ENCODE measurements at regions not wholly inside any gene's neighbourhood (a gene's known extent, or its start where the extent isn't known, plus 50 kb on each side); places are given as distances from the start of the nearest gene placed in this dataset.

DNA sequence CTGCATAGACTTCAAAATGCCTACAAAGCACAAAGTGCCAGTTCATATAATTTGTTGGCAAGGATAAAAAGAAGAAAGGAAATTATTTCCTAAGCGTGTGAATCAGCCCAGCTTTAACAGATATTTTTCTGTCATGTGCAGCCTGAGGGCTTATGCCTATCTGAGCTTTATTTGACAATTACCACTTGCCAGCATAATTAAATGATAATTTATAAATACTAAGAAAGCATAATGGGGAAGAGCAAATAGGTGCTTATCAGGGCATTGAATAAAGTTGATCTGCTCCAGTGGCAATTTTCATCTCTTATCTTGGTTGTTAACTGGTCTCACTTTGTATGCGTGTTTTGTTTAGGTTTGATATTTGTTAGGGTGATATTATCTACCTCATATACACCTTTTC lies 313.4 kb upstream of the DNAJC19 start:
- H3K4me3 Mint-ChIP-seq = no peak overlapping the region
- no peak for TF ChIP-seq CTCF (IDR thresholded peaks at IDR 0.05)
- no peak for ATAC-seq
- no peak overlapping the region for H3K27ac Mint-ChIP-seq
- intact Hi-C loops (cut with micrococcal nuclease) = no loop called here
- H3K36me3 Mint-ChIP-seq (ENCODE audit: low read depth) = no peaks in the 10 kb centered on the region
- H3K27me3 Mint-ChIP-seq = peaks cover 6% of the 10 kb centered on the region
- no peaks in the 10 kb centered on the region for H3K4me1 Mint-ChIP-seq (ENCODE audit: low read depth)
- CTCF ChIA-PET = interaction anchor here (2.5 kb wide), 1 partner anchor 24 kb away, joined by 8 read pairs; no protein-coding TSS in a partner anchor
- POLR2A ChIA-PET = no interaction called here
- peaks cover 4% of the 10 kb centered on the region for H3K9me3 Mint-ChIP-seq
- no peak for DNase-seq

- CTCF ChIA-PET = no interaction called here
These were observed 310.5 kb upstream of the DNAJC19 start for GRCh38 chr3:181300033-181300432.

DNA sequence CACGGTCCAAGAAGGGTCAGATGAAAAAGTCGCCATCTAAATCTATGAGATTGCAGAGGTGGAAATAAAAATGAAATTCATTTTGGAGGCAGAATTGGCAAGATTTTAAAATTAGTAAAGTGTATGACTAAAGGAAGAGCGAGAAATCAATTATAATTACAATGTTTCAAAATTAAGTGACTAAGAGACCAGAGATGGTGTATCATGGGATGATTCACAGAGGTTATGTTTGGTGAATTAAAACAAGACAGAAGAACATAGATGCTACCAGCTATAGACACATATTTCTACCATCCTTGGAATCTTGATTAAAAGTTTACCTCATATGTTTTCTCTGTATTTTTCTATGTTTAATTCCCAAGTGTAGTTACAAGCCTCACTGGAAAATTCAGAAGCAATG lies 308.9 kb upstream of the DNAJC19 start:
- no peak overlapping the region for H3K27ac Mint-ChIP-seq

More at GRCh38 chr3:181300033-181300432, 310.5 kb upstream of the DNAJC19 start:
- POLR2A ChIA-PET = no interaction called here
- peaks cover 5% of the 10 kb centered on the region for H3K27me3 Mint-ChIP-seq
- no peaks in the 10 kb centered on the region for H3K4me1 Mint-ChIP-seq (ENCODE audit: low read depth)
- DNase-seq (no peak), ATAC-seq (no peak)
- H3K27ac Mint-ChIP-seq = no peak overlapping the region
- H3K9me3 Mint-ChIP-seq = no peaks in the 10 kb centered on the region
- no peaks in the 10 kb centered on the region for H3K36me3 Mint-ChIP-seq (ENCODE audit: low read depth)
- intact Hi-C loops (cut with micrococcal nuclease) = no loop called here
- no peak overlapping the region for H3K4me3 Mint-ChIP-seq
- TF ChIP-seq CTCF (IDR thresholded peaks at IDR 0.05) = no peak

DNA sequence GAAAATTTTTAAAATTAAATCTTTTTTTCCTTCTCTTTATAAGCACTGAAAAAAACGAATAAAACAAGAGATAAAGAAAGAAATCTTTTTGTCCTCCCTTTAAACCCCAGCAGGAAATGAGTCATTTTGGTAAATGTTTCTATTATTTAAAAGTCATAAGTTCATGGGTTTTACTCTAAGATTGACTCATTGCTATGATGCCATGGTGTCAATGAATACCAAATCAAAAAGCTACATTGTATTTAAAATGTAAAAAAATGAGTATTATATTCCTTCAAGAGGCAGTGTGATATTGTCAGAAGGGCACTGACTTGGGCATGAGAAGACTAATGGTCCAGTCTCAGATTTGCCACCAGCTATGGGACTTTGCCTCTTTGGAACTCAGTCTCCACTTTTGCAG lies 303.4 kb upstream of the DNAJC19 start:
- ATAC-seq (peak; percentile 58), DNase-seq (no peak)
- POLR2A ChIA-PET = no interaction called here
- H3K27ac Mint-ChIP-seq = no peak overlapping the region
- H3K27me3 Mint-ChIP-seq = peaks cover under 1% of the 10 kb centered on the region
- TF ChIP-seq CTCF (IDR thresholded peaks at IDR 0.05) = no peak
- CTCF ChIA-PET = no interaction called here
- no peaks in the 10 kb centered on the region for H3K36me3 Mint-ChIP-seq (ENCODE audit: low read depth)
- no peak overlapping the region for H3K4me3 Mint-ChIP-seq
- H3K4me1 Mint-ChIP-seq (ENCODE audit: low read depth) = no peaks in the 10 kb centered on the region
- H3K9me3 Mint-ChIP-seq = no peaks in the 10 kb centered on the region
- intact Hi-C loops (cut with micrococcal nuclease) = no loop called here

More for the DNA sequence above, 308.9 kb upstream of the DNAJC19 start:
- POLR2A ChIA-PET = no interaction called here
- ATAC-seq = no peak
- CTCF ChIA-PET = interaction anchor here (0.6 kb wide), 1 partner anchor 88 kb away, joined by 3 read pairs; no protein-coding TSS in a partner anchor
- Mint-ChIP-seq H3K4me1 (ENCODE audit: low read depth) (no peaks in the 10 kb centered on the region), H3K27me3 (peaks cover 5% of the 10 kb centered on the region), H3K4me3 (no peak overlapping the region), H3K36me3 (ENCODE audit: low read depth) (no peaks in the 10 kb centered on the region), H3K9me3 (no peaks in the 10 kb centered on the region)
- TF ChIP-seq CTCF (IDR thresholded peaks at IDR 0.05) = no peak
- intact Hi-C loops (cut with micrococcal nuclease) = no loop called here
- no peak for DNase-seq

- no peak for TF ChIP-seq CTCF (IDR thresholded peaks at IDR 0.05)
- CTCF ChIA-PET = no interaction called here
These were observed 301.4 kb upstream of the DNAJC19 start for GRCh38 chr3:181290941-181291340.

More at GRCh38 chr3:181290941-181291340, 301.4 kb upstream of the DNAJC19 start:
- Mint-ChIP-seq H3K9me3 (no peaks in the 10 kb centered on the region), H3K4me3 (no peak overlapping the region), H3K4me1 (ENCODE audit: low read depth) (no peaks in the 10 kb centered on the region), H3K27me3 (no peaks in the 10 kb centered on the region), H3K36me3 (ENCODE audit: low read depth) (no peaks in the 10 kb centered on the region), H3K27ac (no peak overlapping the region)
- POLR2A ChIA-PET = no interaction called here
- DNase-seq = no peak
- intact Hi-C loops (cut with micrococcal nuclease) = no loop called here
- no peak for ATAC-seq

All from activated CD8-positive, alpha-beta T cell treated with anti-CD3 and anti-CD28 coated beads for 36 hours (primary cell).